GM21423 (cell line): ENCODE measurements at regions not wholly inside any gene's neighbourhood (a gene's known extent, or its start where the extent isn't known, plus 50 kb on each side); places are given as distances from the start of the nearest gene placed in this dataset.

Source experiments
- ATAC-seq: cut with Tn5 transposase; IDR thresholded peaks from one replicate; pipeline ENCODE4 v1.9.1; 2021; ENCODE audit warnings: mild to moderate bottlenecking, moderate library complexity; ENCODE audit not compliant: unreplicated experiment

DNA sequence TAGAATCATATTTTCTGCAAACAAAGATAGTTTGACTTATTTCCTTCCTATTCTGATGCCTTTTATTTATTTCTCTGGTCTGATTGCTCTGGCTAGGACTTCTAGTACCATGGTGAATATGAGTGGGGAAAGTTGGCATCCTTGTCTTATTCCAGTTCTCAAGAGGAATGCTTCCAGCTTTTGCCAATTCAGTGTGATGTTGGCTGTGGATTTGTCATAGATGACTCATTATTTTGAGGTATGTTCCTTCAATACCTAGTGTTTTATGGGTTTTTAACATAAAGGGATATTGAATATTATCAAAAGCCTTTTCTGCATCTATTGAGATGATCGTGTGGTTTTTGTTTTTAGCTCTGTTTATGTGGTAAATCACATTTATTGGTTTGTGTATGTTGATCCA lies 139.4 kb upstream of the CNTN1 start:
- ATAC-seq = no peak

GRCh38 chr12:40557980-40558379 lies 134.3 kb upstream of the CNTN1 start:
- ATAC-seq = no peak

DNA sequence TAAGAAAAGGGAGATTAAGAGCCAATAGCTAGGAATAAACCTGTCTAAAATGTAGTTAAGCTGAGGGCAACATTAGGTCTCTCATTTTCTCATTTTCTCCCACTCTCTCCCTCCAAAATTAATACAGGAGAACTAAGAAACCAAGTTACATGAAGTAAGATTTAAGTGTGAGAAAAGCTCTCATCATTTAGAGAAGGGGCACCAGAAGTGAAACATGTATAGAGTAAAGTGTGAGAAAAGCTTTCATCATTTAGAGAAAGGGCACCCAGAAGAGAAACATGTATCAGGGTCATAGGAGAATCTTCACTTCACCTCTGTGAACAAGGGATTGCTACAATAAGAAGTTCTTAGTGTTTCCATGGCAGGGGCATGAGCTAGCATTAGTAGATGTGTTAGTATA lies 132.4 kb upstream of the CNTN1 start:
- peak; percentile 58 for ATAC-seq

DNA sequence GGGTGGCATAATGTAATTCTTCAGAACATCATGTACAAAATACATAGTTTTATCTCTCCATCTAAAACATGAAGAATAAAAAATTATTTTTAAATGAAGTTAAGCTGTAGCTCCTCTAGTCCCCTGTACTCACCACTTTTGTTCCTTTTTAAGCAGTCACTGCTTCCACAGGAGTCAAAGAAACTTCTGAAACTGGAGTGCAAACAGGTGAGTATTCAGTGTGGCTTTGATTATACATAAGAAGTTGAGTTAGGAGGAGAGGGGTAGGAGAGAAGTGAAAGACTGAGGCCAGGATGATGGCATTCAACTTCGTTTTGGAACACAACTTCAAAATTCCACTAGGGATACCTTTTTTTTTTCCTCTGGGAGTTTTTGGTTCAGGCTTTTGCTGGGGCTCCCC lies 131.4 kb upstream of the CNTN1 start:
- ATAC-seq = no peak

GRCh38 chr12:40561395-40561966 lies 130.8 kb upstream of the CNTN1 start:
- ATAC-seq = no peak

GRCh38 chr12:40565029-40565633 lies 127.1 kb upstream of the CNTN1 start:
- no peak for ATAC-seq

- ATAC-seq = no peak
Observed at GRCh38 chr12:40566271-40566670, 126.0 kb upstream of the CNTN1 start.

GRCh38 chr12:40569626-40570179 lies 122.5 kb upstream of the CNTN1 start:
- ATAC-seq = no peak

DNA sequence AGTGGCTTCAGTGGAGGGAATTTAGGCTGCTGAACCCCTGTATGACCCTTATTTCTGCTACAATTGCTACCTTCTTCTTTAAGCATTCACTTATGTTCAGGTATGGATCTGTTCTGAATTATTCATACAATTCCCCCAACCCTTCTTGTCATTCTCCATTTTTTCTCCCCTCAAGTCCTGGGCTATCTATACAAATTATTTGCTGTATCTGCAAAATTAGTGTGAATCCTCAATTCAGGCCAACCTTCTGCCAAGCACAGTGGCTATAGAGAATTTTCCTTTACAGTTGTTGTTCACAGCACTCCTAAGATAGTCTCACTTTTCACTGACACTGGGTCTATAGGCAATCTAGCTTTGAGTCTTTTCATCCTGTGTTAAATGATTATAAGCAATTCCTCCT lies 119.2 kb upstream of the CNTN1 start:
- no peak for ATAC-seq

DNA sequence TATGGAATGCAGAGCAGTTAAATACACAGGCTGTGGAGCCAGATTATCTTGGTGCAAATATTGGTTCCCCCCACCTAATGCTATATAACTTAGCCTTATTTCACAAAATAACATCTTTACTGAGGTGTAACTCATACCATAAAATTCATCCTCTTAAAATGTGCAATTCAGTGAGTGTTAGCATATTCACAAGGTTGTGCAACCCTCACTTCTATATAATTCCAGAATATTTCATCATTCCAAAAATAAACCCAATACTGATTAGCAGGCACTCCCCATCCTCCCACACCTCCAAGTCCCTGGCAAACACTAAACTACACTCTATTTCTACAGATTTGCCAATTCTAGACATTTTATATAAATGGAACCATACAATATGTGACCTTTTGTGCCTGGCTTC lies 116.3 kb upstream of the CNTN1 start:
- no peak for ATAC-seq

DNA sequence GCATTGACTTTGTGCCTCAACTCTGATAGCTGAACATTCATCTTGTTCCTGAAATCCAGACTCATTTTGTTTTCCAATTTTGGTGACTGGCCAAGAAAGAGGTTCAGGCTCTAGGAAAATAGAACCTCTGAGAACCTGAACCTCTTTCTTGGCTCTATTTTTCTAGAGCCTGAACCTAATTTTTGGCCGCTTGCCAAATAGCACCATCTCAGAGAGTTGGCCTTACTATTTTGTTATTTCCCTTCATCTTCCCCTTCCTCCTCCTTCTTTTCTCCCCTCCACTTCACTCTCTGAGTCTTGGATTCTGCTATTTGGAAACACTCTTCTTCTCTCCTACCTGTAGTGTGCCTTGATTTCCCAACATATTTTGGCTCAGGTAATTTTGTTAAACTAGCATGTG lies 114.4 kb upstream of the CNTN1 start:
- no peak for ATAC-seq

GRCh38 chr12:40579687-40580086 lies 112.6 kb upstream of the CNTN1 start:
- no peak for ATAC-seq

DNA sequence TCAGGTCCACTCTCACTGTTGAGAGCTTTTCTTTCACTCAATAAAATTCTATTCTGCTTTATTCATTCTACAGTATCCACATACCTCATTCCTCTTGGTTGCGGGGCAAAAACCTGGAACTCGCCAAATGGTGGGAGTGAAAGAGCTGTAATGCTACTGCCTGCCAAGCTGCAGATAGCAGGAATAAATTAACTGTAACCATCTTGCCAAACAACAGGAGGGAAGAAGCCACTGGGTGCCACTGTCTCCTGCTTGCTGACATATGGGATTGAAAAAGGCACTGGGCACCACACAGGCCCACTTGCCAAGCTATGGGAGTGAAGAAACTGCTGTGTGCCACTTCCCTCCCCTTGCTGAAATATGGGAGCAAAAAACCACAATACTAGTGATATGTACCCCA lies 111.9 kb upstream of the CNTN1 start:
- no peak for ATAC-seq

DNA sequence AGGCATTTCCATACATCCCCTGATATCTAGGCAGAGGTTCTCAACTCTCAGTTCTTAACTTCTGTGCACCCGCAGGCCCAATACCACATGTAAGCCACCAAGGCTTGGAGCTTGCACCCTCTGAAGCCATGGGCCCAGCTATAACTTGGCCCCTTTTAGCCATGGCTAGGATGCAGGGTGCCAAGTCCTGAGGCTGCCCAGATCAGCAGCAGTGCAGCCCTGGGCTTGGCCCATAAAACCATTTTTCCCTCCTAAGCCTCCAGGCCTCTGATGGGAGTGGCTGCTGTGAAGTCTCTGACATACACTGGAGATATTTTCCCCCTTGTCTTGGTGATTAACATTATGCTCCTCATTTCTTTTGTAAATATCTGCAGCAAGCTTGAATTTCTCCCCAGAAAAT lies 110.3 kb upstream of the CNTN1 start:
- no peak for ATAC-seq

- ATAC-seq = no peak
Observed at GRCh38 chr12:40583743-40584142, 108.5 kb upstream of the CNTN1 start.

GRCh38 chr12:40584763-40585162 lies 107.5 kb upstream of the CNTN1 start:
- no peak for ATAC-seq

GRCh38 chr12:40586823-40587222 lies 105.4 kb upstream of the CNTN1 start:
- no peak for ATAC-seq

- no peak for ATAC-seq
Observed at GRCh38 chr12:40587421-40587820, 104.8 kb upstream of the CNTN1 start.

- no peak for ATAC-seq
Observed at GRCh38 chr12:40587970-40588369, 104.3 kb upstream of the CNTN1 start.

DNA sequence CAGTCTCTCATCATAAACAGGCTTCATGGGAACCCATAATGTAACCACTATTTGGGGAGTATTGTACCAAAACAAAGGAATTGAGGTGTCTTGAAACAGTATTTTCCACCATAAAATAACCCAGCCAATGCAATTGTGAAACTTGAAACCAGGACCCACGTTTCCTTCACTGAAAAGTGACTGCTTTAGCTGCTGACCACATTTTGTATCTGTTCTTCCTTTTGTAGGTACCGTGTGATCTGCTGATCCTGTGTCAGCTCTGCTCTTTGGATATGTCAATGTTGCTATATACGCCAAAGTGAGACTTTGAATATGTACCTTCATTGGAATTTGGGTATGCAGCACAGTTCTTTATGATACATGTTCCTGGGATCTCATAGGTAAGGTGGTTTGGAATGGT lies 95.1 kb upstream of the CNTN1 start:
- ATAC-seq = no peak

DNA sequence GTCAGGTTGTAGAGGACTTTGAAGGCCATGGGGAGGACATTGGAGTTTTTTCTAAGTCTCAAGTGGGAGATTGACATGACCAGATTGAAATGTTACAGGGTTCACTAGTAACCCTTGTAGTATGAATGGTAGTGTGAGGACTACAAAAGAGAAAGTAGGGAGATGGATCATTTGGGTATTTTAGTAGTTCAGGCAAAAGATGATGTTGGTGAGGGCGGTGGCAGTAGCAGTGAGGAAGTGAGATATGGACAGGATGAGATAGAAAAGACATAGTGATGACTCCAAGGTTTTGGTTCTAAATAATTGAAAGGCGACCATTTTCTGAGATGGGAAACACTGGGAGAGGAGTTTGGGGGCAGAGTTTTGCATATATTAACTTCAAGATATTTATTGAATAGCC lies 94.2 kb upstream of the CNTN1 start:
- no peak for ATAC-seq

- ATAC-seq = no peak
Observed at GRCh38 chr12:40602562-40602961, 89.7 kb upstream of the CNTN1 start.

- peak; percentile 52 for ATAC-seq
Observed at GRCh38 chr12:40614923-40615322, 77.3 kb upstream of the CNTN1 start.
